Activated CD4-positive, alpha-beta memory T cell treated with anti-CD3 and anti-CD28 coated beads, Interleukin-2, amount 10 ng/mL, durations not matched to agents 7 days and 5 days (primary cell): ENCODE measurements at regions not wholly inside any gene's neighbourhood (a gene's known extent, or its start where the extent isn't known, plus 50 kb on each side); places are given as distances from the start of the nearest gene placed in this dataset.
A peak's percentile ranks its signal among the peaks of the same experiment; 100 is the strongest.

Source experiments
- CTCF ChIA-PET: fragments of 350-600 bp; sonication (Branson Sonifier 250); formaldehyde crosslinking; loops from one replicate; lab custom pipeline; 2021; ENCODE audit warnings: antibody characterized with exemption, inconsistent platforms; lab: Charles Lee
- POLR2A ChIA-PET: fragments of 350-600 bp; sonication (Branson Sonifier 250); formaldehyde crosslinking; loops from one replicate; lab custom pipeline; 2021; ENCODE audit warnings: antibody characterized with exemption; lab: Charles Lee
- DNase-seq: peaks from one replicate; pipeline ENCODE4 v3.0.0-alpha.2; 2020
- H3K27ac Mint-ChIP-seq: one replicate; pipeline ENCODE4 v1.8.0; 2021; ENCODE audit warnings: mild to moderate bottlenecking, mixed read lengths
- H3K27me3 Mint-ChIP-seq: one replicate; pipeline ENCODE4 v1.8.0; 2021; ENCODE audit warnings: mixed read lengths
- H3K36me3 Mint-ChIP-seq: one replicate; pipeline ENCODE4 v1.8.0; 2021; ENCODE audit warnings: low read depth, mixed read lengths
- H3K4me1 Mint-ChIP-seq: one replicate; pipeline ENCODE4 v1.8.0; 2021; ENCODE audit warnings: mixed read lengths
- H3K4me3 Mint-ChIP-seq: one replicate; pipeline ENCODE4 v1.8.0; 2021; ENCODE audit warnings: mild to moderate bottlenecking, mixed read lengths
- H3K9me3 Mint-ChIP-seq: one replicate; pipeline ENCODE4 v1.8.0; 2021; ENCODE audit warnings: mixed read lengths

DNA sequence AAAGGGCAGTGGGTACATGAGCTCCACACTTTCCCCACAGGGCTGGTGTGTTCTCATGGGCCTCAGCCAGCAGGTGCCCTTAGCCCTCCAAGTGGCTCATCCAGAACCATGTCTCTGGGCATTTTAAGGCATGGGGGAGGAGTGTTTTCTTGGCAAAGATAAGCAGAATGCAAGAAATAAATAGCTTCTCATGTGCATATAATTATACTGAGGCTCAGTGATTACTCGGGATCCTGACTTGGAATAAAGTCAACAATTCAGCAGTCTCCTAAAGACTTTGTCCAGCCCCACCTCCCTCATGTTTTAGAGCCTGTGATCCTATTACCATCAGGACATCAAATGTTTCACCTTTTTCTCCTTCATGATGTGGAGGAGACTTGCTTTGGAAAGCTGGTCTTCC lies 92.7 kb upstream of the COG2 start:
- ChIA-PET CTCF (no interaction called here), POLR2A (no interaction called here)
- Mint-ChIP-seq H3K27me3 (peaks cover 22% of the 10 kb centered on the region), H3K27ac (no peak overlapping the region), H3K9me3 (no peaks in the 10 kb centered on the region), H3K4me3 (no peak overlapping the region), H3K36me3 (no peaks in the 10 kb centered on the region), H3K4me1 (peaks cover 17% of the 10 kb centered on the region)
- DNase-seq: no peak

DNA sequence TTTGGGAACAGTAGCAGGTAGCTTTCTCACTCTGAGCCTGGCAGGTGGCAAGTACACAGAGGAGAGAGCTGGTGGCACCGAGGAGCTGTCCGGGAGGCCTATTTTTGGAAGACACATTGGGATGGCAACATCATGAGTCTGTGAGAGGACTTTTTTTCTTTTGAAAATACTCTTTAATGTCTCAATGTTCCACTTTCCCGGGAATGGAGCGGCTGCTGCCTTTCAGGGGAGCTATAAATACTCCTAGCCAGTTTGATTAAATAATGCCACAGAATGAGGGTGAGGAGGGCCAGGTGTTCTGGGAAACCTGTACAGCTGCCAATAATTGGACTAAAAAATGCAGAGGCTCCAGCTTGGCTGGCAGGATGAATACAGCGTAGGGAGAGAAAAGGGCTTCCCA lies 93.3 kb upstream of the COG2 start:
- H3K36me3 Mint-ChIP-seq: no peaks in the 10 kb centered on the region
- peaks cover 22% of the 10 kb centered on the region for H3K27me3 Mint-ChIP-seq
- no peak for DNase-seq
- no peaks in the 10 kb centered on the region for H3K9me3 Mint-ChIP-seq
- H3K27ac Mint-ChIP-seq: no peak overlapping the region
- peaks cover 17% of the 10 kb centered on the region for H3K4me1 Mint-ChIP-seq
- ChIA-PET CTCF (no interaction called here), POLR2A (no interaction called here)
- no peak overlapping the region for H3K4me3 Mint-ChIP-seq

GRCh38 chr1:230548357-230548756 lies 93.9 kb upstream of the COG2 start:
- DNase-seq: no peak
- no peak overlapping the region for H3K4me3 Mint-ChIP-seq
- H3K36me3 Mint-ChIP-seq: no peaks in the 10 kb centered on the region
- peaks cover 20% of the 10 kb centered on the region for H3K4me1 Mint-ChIP-seq
- no peak overlapping the region for H3K27ac Mint-ChIP-seq
- H3K9me3 Mint-ChIP-seq: no peaks in the 10 kb centered on the region
- ChIA-PET CTCF (no interaction called here), POLR2A (no interaction called here)
- H3K27me3 Mint-ChIP-seq: peaks cover 18% of the 10 kb centered on the region

DNA sequence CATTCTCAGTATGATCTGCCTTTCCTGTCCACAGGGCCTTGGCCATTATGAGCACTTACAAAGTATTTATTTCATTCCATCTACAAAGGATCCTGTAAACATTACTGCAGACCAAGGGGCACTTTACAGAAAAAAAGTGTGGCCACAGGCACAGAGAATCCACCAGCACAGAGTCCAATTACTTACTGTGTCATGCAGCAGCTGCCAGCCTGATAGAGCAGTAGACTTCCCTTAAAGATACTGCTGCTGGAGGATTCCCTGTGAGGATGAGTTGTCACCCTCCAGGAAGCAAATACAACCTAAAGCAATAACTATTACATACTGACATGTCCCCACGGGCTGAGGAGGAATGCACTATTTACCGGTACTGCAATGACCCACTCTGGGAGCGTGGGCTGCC lies 97.1 kb upstream of the COG2 start:
- H3K4me1 Mint-ChIP-seq: peaks cover 21% of the 10 kb centered on the region
- H3K4me3 Mint-ChIP-seq: no peak overlapping the region
- CTCF ChIA-PET: no interaction called here

GRCh38 chr1:230544758-230545157 lies 97.5 kb upstream of the COG2 start:
- Mint-ChIP-seq H3K4me1 (peaks cover 18% of the 10 kb centered on the region), H3K9me3 (no peaks in the 10 kb centered on the region), H3K27me3 (peaks cover 13% of the 10 kb centered on the region), H3K4me3 (no peak overlapping the region), H3K27ac (no peak overlapping the region), H3K36me3 (no peaks in the 10 kb centered on the region)
- POLR2A ChIA-PET: no interaction called here
- CTCF ChIA-PET: no interaction called here
- DNase-seq: no peak

More for the DNA sequence above, 97.1 kb upstream of the COG2 start:
- H3K36me3 Mint-ChIP-seq: no peaks in the 10 kb centered on the region
- H3K27me3 Mint-ChIP-seq: peaks cover 13% of the 10 kb centered on the region
- H3K27ac Mint-ChIP-seq: no peak overlapping the region
- H3K9me3 Mint-ChIP-seq: no peaks in the 10 kb centered on the region
- POLR2A ChIA-PET: no interaction called here
- DNase-seq: no peak

- H3K27ac Mint-ChIP-seq: no peak overlapping the region
- H3K36me3 Mint-ChIP-seq: no peaks in the 10 kb centered on the region
- ChIA-PET POLR2A (no interaction called here), CTCF (no interaction called here)
- no peaks in the 10 kb centered on the region for H3K9me3 Mint-ChIP-seq
- H3K4me1 Mint-ChIP-seq: peaks cover 18% of the 10 kb centered on the region
- no peak overlapping the region for H3K4me3 Mint-ChIP-seq
- H3K27me3 Mint-ChIP-seq: peaks cover 9% of the 10 kb centered on the region
- DNase-seq: no peak
Measured at GRCh38 chr1:230543085-230543484, 99.2 kb upstream of the COG2 start.

- peaks cover 18% of the 10 kb centered on the region for H3K4me1 Mint-ChIP-seq
- POLR2A ChIA-PET: no interaction called here
- H3K27ac Mint-ChIP-seq: no peak overlapping the region
- no peaks in the 10 kb centered on the region for H3K36me3 Mint-ChIP-seq
- no peaks in the 10 kb centered on the region for H3K9me3 Mint-ChIP-seq
- no peak overlapping the region for H3K4me3 Mint-ChIP-seq
- CTCF ChIA-PET: no interaction called here
- H3K27me3 Mint-ChIP-seq: peaks cover 9% of the 10 kb centered on the region
- no peak for DNase-seq
Measured at GRCh38 chr1:230542681-230543080, 99.6 kb upstream of the COG2 start.

GRCh38 chr1:230542054-230542453 lies 100.2 kb upstream of the COG2 start:
- H3K27me3 Mint-ChIP-seq: peaks cover 5% of the 10 kb centered on the region
- peaks cover 18% of the 10 kb centered on the region for H3K4me1 Mint-ChIP-seq
- CTCF ChIA-PET: no interaction called here
- POLR2A ChIA-PET: no interaction called here
- no peaks in the 10 kb centered on the region for H3K9me3 Mint-ChIP-seq
- no peaks in the 10 kb centered on the region for H3K36me3 Mint-ChIP-seq
- peak overlapping the region; percentile 60 for H3K27ac Mint-ChIP-seq
- peak; percentile 65 for DNase-seq
- no peak overlapping the region for H3K4me3 Mint-ChIP-seq

DNA sequence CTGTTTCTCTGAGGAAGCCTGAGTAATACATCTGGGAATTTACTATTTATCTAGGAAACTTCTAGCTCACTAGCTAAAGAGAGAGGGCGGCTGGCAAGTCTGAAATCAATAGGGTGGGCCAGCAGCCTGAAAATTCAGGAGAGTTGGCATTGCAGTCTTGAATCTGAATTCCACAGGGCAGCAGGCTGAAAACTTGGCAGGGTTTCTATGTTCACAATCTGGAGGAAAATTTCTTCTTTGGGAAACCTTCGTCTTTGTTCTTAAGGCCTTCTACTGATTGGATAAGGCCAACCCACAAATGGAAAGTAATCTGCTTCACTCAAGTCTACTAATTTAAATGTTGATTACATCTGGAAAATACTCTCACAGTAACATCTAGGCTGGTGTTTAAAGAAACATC lies 101.0 kb upstream of the COG2 start:
- H3K4me1 Mint-ChIP-seq: peaks cover 18% of the 10 kb centered on the region
- H3K9me3 Mint-ChIP-seq: no peaks in the 10 kb centered on the region
- ChIA-PET POLR2A (no interaction called here), CTCF (no interaction called here)
- no peak overlapping the region for H3K4me3 Mint-ChIP-seq
- no peak overlapping the region for H3K27ac Mint-ChIP-seq
- no peak for DNase-seq
- H3K36me3 Mint-ChIP-seq: no peaks in the 10 kb centered on the region
- H3K27me3 Mint-ChIP-seq: peaks cover 3% of the 10 kb centered on the region

DNA sequence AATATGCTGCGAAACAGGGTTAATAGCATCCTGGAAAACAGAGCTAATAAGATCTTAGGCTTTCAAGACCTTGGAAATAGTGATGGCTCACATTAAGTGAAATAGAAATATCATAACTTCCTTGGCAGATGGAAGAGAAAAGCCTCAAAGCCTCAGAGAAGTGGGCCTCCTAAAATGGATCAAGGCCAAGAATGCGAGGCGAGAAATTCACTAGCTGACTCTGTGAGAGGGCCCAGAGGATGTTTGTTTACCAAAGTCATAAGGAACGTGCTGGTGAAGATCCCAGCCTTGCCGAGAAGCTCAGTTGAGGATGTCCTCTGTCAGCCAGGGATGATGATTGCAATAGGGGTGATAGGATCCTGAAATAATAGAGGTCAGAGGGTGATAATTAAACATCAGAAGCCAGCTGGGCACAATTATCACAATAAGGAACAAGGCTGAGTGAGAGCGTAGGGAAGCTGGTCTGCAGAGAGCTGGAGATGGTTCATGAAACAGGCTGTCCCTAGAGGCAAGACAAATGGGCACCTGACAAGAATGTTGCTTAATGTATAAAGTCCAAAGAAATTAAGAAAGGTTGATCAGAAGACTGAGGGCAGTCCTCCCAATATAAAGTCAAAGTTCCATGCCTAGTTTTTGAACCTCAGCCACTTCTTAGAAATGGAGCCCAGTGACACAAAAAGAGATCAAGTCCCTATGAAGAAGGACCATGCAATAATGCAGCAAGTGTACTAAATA lies 101.7 kb upstream of the COG2 start:
- Mint-ChIP-seq H3K4me1 (peaks cover 18% of the 10 kb centered on the region), H3K4me3 (no peak overlapping the region), H3K27ac (no peak overlapping the region), H3K36me3 (no peaks in the 10 kb centered on the region), H3K9me3 (no peaks in the 10 kb centered on the region), H3K27me3 (peaks cover 3% of the 10 kb centered on the region)
- ChIA-PET POLR2A (no interaction called here), CTCF (interaction anchor here (0.8 kb wide), 1 partner anchor 40 kb away, joined by 3 read pairs; no protein-coding TSS in a partner anchor)
- DNase-seq: no peak

DNA sequence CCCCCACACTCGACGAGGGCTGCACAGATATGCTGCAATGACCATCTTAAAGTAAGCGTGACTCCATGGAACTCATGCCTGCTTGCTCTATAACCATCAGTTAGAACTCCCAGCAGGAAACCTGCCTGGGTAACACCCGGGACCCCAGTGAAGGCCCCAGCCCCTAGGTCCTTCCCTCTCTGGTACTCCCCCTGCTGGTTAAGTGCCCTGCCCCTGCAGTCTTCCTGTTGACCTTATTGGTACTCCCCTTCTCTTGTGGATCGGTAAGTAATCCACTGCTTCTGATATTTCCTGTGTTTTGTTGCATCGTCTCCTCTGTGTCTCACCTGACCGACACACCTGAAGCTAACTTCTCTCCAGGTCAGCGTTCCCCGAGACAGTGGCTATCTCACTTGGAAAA lies 104.8 kb upstream of the COG2 start:
- POLR2A ChIA-PET: no interaction called here
- Mint-ChIP-seq H3K9me3 (peaks cover 8% of the 10 kb centered on the region), H3K36me3 (no peaks in the 10 kb centered on the region), H3K27ac (no peak overlapping the region), H3K27me3 (peaks cover 6% of the 10 kb centered on the region), H3K4me1 (peaks cover 12% of the 10 kb centered on the region), H3K4me3 (no peak overlapping the region)
- no peak for DNase-seq
- CTCF ChIA-PET: no interaction called here

DNA sequence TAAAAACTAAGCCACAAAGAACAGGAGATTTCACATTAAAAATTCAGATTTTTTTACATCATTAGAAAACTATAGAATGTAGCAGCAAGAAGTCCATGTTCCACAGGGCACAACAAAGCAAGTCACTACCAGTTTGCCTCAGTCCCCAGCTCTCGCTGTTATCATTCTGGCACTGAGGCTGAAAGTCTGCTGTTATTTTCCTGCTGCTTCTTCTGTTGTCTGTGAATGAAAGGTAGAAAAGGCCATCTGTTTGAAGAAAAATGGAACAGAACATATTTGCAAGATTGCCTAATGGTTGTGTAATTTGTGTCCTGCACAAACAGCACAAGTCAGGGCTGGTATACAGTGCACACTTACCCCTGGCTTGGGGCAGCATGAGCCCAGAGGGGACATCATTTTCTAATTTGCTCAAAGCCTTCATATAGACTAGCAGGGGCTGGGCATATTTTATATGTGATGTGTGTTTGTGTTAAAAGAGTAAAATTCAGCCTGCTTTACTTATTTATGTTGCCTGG lies 105.6 kb upstream of the COG2 start:
- Mint-ChIP-seq H3K9me3 (peaks cover 8% of the 10 kb centered on the region), H3K27ac (no peak overlapping the region), H3K27me3 (peaks cover 6% of the 10 kb centered on the region), H3K4me1 (peaks cover 5% of the 10 kb centered on the region), H3K4me3 (no peak overlapping the region), H3K36me3 (no peaks in the 10 kb centered on the region)
- no peak for DNase-seq
- ChIA-PET POLR2A (no interaction called here), CTCF (no interaction called here)

GRCh38 chr1:230534224-230534623 lies 108.1 kb upstream of the COG2 start:
- Mint-ChIP-seq H3K27ac (no peak overlapping the region), H3K9me3 (peaks cover 10% of the 10 kb centered on the region), H3K36me3 (no peaks in the 10 kb centered on the region), H3K27me3 (peaks cover 11% of the 10 kb centered on the region), H3K4me1 (no peaks in the 10 kb centered on the region), H3K4me3 (no peak overlapping the region)
- ChIA-PET CTCF (no interaction called here), POLR2A (no interaction called here)
- DNase-seq: no peak

GRCh38 chr1:230531103-230531502 lies 105.0 kb upstream of the PGBD5 start:
- H3K4me1 Mint-ChIP-seq: no peaks in the 10 kb centered on the region
- H3K9me3 Mint-ChIP-seq: peaks cover 11% of the 10 kb centered on the region
- CTCF ChIA-PET: no interaction called here
- H3K27me3 Mint-ChIP-seq: peaks cover 15% of the 10 kb centered on the region
- H3K4me3 Mint-ChIP-seq: no peak overlapping the region
- no peak for DNase-seq
- H3K36me3 Mint-ChIP-seq: no peaks in the 10 kb centered on the region
- POLR2A ChIA-PET: no interaction called here
- no peak overlapping the region for H3K27ac Mint-ChIP-seq
